PC-3 (cell line): ENCODE measurements at regions not wholly inside any gene's neighbourhood (a gene's known extent, or its start where the extent isn't known, plus 50 kb on each side); places are given as distances from the start of the nearest gene placed in this dataset.

Experiments used
- ATAC-seq: fragments of 200-7000 bp; cut with Tn5 transposase; 2 replicates; pipeline ENCODE4 v1.9.1; 2020; ENCODE audit warnings: mild to moderate bottlenecking, moderate library complexity
- BruUV-seq: library from RNA; stranded (reverse); fragments of 400-500 nt; replicated peaks from 2 replicates; lab custom pipeline; 2021; lab: Mats Ljungman, UMichigan
- CTCF ChIA-PET: fragments of 300-600 bp; sonication (Branson Sonifier 250); formaldehyde crosslinking; loops from one replicate; lab custom pipeline; 2022; ENCODE audit warnings: antibody characterized with exemption; lab: Charles Lee
- POLR2A ChIA-PET: fragments of 300-600 bp; sonication (Branson Sonifier 250); formaldehyde crosslinking; loops from one replicate; lab custom pipeline; 2022; ENCODE audit warnings: antibody characterized with exemption; ENCODE audit not compliant: unreplicated experiment; lab: Charles Lee
- DNase-seq: peaks from one replicate; pipeline ENCODE4 v3.0.0-alpha.2; 2015
- H2AFZ ChIP-seq: fragments of 300-600 bp; sonication (generic); 2 replicates; pipeline ENCODE4 v1.6.0; 2016; ENCODE audit warnings: antibody characterized with exemption, low read length
- H3F3A ChIP-seq: fragments of 300-600 bp; sonication (generic); one replicate; pipeline ENCODE4 v1.6.0; 2017; ENCODE audit warnings: antibody characterized with exemption, low read length, control low read depth, mild to moderate bottlenecking; ENCODE audit not compliant: unreplicated experiment
- H3K27ac ChIP-seq: fragments of 300-600 bp; sonication (generic); 2 replicates; pipeline ENCODE4 v1.5.1; 2016; ENCODE audit warnings: mild to moderate bottlenecking, low read length
- H3K27me3 ChIP-seq: fragments of 300-600 bp; sonication (generic); 2 replicates; pipeline ENCODE4 v1.6.1; 2016; ENCODE audit warnings: low read length, mixed read lengths
- H3K36me3 ChIP-seq: fragments of 300-600 bp; sonication (generic); 2 replicates; pipeline ENCODE4 v1.6.1; 2016; ENCODE audit warnings: low read depth, mixed run types, low read length, mixed read lengths
- H3K4me1 ChIP-seq: fragments of 300-600 bp; sonication (generic); 2 replicates; pipeline ENCODE4 v1.5.1; 2016; ENCODE audit warnings: low read length; ENCODE audit not compliant: insufficient read depth
- H3K4me2 ChIP-seq: fragments of 300-600 bp; sonication (generic); 2 replicates; pipeline ENCODE4 v1.6.0; 2016; ENCODE audit warnings: low read length
- H3K4me3 ChIP-seq: fragments of 300-600 bp; sonication (generic); 2 replicates; pipeline ENCODE4 v1.5.1; 2016; ENCODE audit warnings: mild to moderate bottlenecking, low read length, mixed read lengths
- H3K79me2 ChIP-seq: fragments of 300-600 bp; sonication (generic); 2 replicates; pipeline ENCODE4 v1.6.1; 2017; ENCODE audit warnings: low read length, mixed read lengths
- H3K9ac ChIP-seq: fragments of 300-600 bp; sonication (generic); 2 replicates; pipeline ENCODE4 v1.6.0; 2016; ENCODE audit warnings: mild to moderate bottlenecking, low read length
- H3K9me2 ChIP-seq: fragments of 300-600 bp; sonication (generic); replicated peaks from 2 replicates; pipeline ENCODE4 v1.6.1; 2016; ENCODE audit warnings: mixed run types, low read length, mixed read lengths
- H3K9me3 ChIP-seq: fragments of 300-600 bp; sonication (generic); 2 replicates; pipeline ENCODE4 v1.6.1; 2016; ENCODE audit warnings: low read length, mixed read lengths
- H4K20me1 ChIP-seq: fragments of 300-600 bp; sonication (generic); 2 replicates; pipeline ENCODE4 v1.6.1; 2016; ENCODE audit warnings: low read length, mixed read lengths
- EZH2 ChIP-seq: fragments of 300-600 bp; sonication (generic); IDR thresholded peaks from one replicate; pipeline ENCODE4 v1.6.1; 2017; ENCODE audit warnings: antibody characterized with exemption, mild to moderate bottlenecking, low read length; ENCODE audit not compliant: unreplicated experiment
- EZH2phosphoT487 ChIP-seq: fragments of 300-600 bp; sonication (generic); IDR thresholded peaks from 2 replicates; pipeline ENCODE4 v1.6.1; 2018; ENCODE audit warnings: mild to moderate bottlenecking, antibody characterized with exemption, low read length, borderline replicate concordance
- intact Hi-C: fragments of 100-400 bp; cut with micrococcal nuclease; formaldehyde crosslinking; loops from 2 replicates; pipeline ENCODE4 v1.9.0; 2023
- TF ChIP-seq, protein P1 (sequence below): fragments of 300-600 bp; sonication (generic); conservative IDR thresholded peaks from 2 replicates; pipeline ENCODE4 v1.5.1; 2017; ENCODE audit warnings: antibody characterized with exemption, low read depth, mild to moderate bottlenecking, low read length

DNA sequence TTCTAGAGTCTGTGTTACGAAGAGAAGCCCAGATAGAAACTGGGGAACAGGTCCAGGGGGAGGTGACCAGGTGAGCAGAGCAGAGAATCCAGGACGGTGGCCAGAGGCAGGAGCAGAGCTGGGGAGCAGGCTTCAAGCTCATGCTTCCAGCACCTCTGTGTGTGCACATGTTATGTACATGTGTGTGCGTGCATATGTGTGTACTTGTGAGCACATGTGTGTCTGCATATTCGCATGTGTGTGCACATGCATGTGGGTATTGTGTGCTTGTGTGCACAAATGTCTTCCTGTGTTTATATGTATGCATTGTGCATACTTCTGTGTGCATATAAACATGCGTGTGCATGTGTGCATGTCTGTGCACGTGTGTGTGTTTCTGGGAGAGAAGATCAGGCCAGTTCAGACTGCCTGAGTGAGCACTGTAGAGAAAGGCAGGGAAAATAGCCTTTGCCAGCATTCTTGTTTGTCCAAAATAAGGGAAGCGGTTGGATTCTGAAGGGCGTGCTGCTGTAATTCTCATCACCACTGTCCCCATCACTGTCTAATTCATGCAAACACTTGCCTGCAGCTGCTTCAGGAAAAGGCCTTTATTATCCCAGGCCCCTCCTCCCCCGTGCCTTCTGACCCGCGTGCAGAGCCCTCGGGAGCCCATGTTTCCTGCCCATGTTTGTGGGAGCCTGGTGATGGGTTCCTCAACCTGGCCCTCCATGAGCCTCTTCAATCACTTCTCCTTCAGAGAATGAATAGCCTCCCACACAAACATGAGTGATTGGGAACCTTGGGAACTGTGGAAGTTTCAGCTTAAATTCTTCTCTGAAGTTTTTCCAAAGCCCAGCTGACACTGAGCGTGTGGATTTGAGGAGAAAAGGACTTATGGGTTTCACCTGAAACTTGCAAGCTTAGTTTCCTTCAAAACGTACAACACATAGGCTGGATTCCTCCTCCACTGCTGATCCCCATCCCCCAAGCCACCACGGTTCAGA lies 161.7 kb upstream of the AFDN start:
- no peaks in the 10 kb centered on the region for H4K20me1 ChIP-seq
- H2AFZ ChIP-seq: no peak overlapping the region
- BruUV-seq: no TSS peak
- DNase-seq: no peak
- no peak overlapping the region for H3K4me2 ChIP-seq
- no peak overlapping the region for H3K9ac ChIP-seq
- POLR2A ChIA-PET: no interaction called here
- intact Hi-C loops: no loop called here
- H3K27ac ChIP-seq: no peak overlapping the region
- no peaks in the 10 kb centered on the region for H3K79me2 ChIP-seq
- TF ChIP-seq EZH2phosphoT487 (no peak), EZH2 (no peak)
- TF ChIP-seq, protein P1, sequence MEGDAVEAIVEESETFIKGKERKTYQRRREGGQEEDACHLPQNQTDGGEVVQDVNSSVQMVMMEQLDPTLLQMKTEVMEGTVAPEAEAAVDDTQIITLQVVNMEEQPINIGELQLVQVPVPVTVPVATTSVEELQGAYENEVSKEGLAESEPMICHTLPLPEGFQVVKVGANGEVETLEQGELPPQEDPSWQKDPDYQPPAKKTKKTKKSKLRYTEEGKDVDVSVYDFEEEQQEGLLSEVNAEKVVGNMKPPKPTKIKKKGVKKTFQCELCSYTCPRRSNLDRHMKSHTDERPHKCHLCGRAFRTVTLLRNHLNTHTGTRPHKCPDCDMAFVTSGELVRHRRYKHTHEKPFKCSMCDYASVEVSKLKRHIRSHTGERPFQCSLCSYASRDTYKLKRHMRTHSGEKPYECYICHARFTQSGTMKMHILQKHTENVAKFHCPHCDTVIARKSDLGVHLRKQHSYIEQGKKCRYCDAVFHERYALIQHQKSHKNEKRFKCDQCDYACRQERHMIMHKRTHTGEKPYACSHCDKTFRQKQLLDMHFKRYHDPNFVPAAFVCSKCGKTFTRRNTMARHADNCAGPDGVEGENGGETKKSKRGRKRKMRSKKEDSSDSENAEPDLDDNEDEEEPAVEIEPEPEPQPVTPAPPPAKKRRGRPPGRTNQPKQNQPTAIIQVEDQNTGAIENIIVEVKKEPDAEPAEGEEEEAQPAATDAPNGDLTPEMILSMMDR: no peak
- H3K9me2 ChIP-seq: no peaks in the 10 kb centered on the region
- H3F3A ChIP-seq: no peaks in the 10 kb centered on the region
- H3K27me3 ChIP-seq: no peaks in the 10 kb centered on the region; the same call in 1 of the 2 replicates
- no peak for ATAC-seq
- no peak overlapping the region for H3K4me3 ChIP-seq
- H3K36me3 ChIP-seq: no peaks in the 10 kb centered on the region
- no peaks in the 10 kb centered on the region for H3K9me3 ChIP-seq
- no peaks in the 10 kb centered on the region for H3K4me1 ChIP-seq
- CTCF ChIA-PET: no interaction called here

DNA sequence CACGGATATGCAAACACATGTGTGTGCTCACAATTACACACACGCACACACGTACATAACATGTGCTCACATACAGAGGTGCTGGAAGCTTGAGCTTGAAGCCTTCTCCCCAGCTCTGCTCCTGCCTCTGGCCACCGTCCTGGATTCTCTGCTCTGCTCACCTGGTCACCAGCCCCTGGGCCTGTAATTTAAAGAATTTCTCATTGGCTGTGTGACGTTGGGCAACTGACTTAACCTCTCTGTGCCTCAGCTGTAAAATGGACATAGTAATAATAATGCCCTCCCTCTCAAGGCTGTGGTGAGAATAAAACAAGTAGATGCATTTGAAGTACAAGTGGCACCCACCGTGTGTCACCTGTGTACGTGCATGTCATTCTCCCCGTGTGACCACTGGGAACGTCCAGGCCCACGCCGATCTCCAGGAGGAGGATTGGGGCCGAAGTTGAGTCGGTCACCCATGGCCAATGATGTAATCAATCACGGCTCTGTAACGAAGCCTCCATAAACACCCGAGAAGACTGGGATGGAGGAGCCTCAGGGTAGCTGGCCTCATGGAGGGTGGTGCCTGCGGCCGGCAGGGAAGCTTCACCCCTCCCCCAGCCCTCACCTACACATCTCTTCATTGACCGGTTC lies 160.9 kb upstream of the AFDN start:
- intact Hi-C loops: no loop called here
- Histone ChIP-seq H3K36me3 (no peaks in the 10 kb centered on the region), H3K9ac (no peak overlapping the region), H3K79me2 (no peaks in the 10 kb centered on the region), H3K4me1 (no peaks in the 10 kb centered on the region), H2AFZ (no peak overlapping the region), H3K9me2 (no peaks in the 10 kb centered on the region), H3K27ac (no peak overlapping the region), H4K20me1 (no peaks in the 10 kb centered on the region), H3K27me3 (no peaks in the 10 kb centered on the region; the same call in 1 of the 2 replicates), H3F3A (no peaks in the 10 kb centered on the region), H3K4me2 (no peak overlapping the region), H3K4me3 (no peak overlapping the region), H3K9me3 (no peaks in the 10 kb centered on the region)
- no TSS peak for BruUV-seq
- TF ChIP-seq, protein P1: no peak
- TF ChIP-seq EZH2phosphoT487 (no peak), EZH2 (no peak)
- DNase-seq (no peak), ATAC-seq (no peak)
- POLR2A ChIA-PET: no interaction called here
- CTCF ChIA-PET: no interaction called here
